ENCODE measurements at regions not wholly inside any gene's neighbourhood (a gene's known extent, or its start where the extent isn't known, plus 50 kb on each side); places are given as distances from the start of the nearest gene placed in this dataset.

DNA sequence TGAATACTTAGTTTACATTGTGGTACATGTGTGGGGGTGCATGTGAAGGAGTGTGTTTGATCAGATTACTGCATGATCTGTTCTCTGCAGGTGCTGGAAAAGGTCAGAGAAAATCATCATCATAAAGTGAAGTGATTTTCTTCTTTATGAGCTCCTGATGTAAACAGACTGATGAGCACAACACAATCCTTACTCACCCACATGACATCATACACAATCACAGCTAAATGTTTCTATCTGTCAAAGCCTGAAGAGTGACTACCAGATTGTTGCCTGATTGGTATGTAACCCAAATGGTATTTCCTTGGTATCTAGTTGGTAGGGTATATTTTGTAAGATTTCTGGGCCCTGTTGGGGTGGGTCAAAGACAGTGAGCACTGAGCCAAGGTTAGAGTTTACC lies 270.8 kb downstream of the FOXG1 start:
- peaks cover 9% of the 10 kb centered on the region for H3K4me1 Mint-ChIP-seq
- CTCF ChIA-PET = no interaction called here
- no peak for ATAC-seq
- no peaks in the 10 kb centered on the region for H3K36me3 Mint-ChIP-seq
- DNase-seq (ENCODE audit: low spot score) = no peak
- TF ChIP-seq CBFB (CRISPR knock-in tag; IDR thresholded peaks at IDR 0.05; ENCODE audit: low read depth) = no peak
- no peak for TF ChIP-seq JUN (CRISPR knock-in tag; IDR thresholded peaks at IDR 0.05)
- TF ChIP-seq, protein P1, sequence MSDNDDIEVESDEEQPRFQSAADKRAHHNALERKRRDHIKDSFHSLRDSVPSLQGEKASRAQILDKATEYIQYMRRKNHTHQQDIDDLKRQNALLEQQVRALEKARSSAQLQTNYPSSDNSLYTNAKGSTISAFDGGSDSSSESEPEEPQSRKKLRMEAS (CRISPR knock-in tag; IDR thresholded peaks at IDR 0.05) = no peak
- no peak for TF ChIP-seq TCF7 (CRISPR knock-in tag; IDR thresholded peaks at IDR 0.05; ENCODE audit: low read depth)
- no peak for TF ChIP-seq TEAD1 (CRISPR knock-in tag; IDR thresholded peaks at IDR 0.05)
- POLR2A ChIA-PET = no interaction called here
- no peak overlapping the region for H3K4me3 Mint-ChIP-seq
- H3K27me3 Mint-ChIP-seq (ENCODE audit: low read depth) = no peaks in the 10 kb centered on the region
- no peaks in the 10 kb centered on the region for H3K9me3 Mint-ChIP-seq
- no peak overlapping the region for H3K27ac Mint-ChIP-seq

DNA sequence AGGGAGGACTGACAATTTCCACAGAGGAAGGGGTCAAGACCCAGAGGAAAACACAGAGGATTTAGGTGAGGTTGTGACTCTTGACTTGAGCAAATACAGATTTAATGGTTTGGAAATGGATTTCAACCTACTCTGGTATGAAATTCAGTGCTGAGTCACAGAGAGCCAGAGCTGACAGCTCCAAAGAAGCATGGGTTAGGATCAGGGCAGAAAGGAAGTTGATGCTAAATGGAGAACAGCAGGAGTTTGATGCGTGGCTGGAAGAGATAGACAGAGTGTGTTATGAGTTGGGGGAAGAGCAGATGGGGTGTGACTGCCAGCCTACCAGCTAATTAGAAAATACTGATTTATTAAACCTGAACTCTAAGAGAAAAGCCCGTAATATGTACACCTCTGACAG lies 272.6 kb downstream of the FOXG1 start:
- Mint-ChIP-seq H3K36me3 (no peaks in the 10 kb centered on the region), H3K27ac (no peak overlapping the region), H3K9me3 (no peaks in the 10 kb centered on the region), H3K27me3 (ENCODE audit: low read depth) (no peaks in the 10 kb centered on the region), H3K4me3 (no peak overlapping the region), H3K4me1 (peaks cover 9% of the 10 kb centered on the region)
- peak; percentile 8 for DNase-seq (ENCODE audit: low spot score)
- ChIA-PET POLR2A (no interaction called here), CTCF (interaction anchor here (1.2 kb wide), 1 partner anchor 265 kb away, joined by 5 read pairs; no protein-coding TSS in a partner anchor)
- peak; percentile 71; the same call in 1 of the 2 replicates for ATAC-seq
- no peak for TF ChIP-seq CREM (CRISPR knock-in tag; IDR thresholded peaks at IDR 0.05)
- no peak for TF ChIP-seq ZNF425 (CRISPR knock-in tag; conservative IDR thresholded peaks at IDR 0.05)
- no peak for TF ChIP-seq FOXJ3 (CRISPR knock-in tag; IDR thresholded peaks at IDR 0.05; ENCODE audit: borderline replicate concordance)
- TF ChIP-seq AFF4 (CRISPR knock-in tag; IDR thresholded peaks at IDR 0.05; ENCODE audit: borderline replicate concordance) = no peak
- no peak for TF ChIP-seq ZBTB21 (CRISPR knock-in tag; IDR thresholded peaks at IDR 0.05; ENCODE audit: borderline replicate concordance)

GRCh38 chr14:29042551-29042950 lies 276.0 kb downstream of the FOXG1 start:
- POLR2A ChIA-PET = no interaction called here
- no peak for ATAC-seq
- Mint-ChIP-seq H3K27ac (no peak overlapping the region), H3K9me3 (no peaks in the 10 kb centered on the region), H3K4me3 (no peak overlapping the region), H3K36me3 (no peaks in the 10 kb centered on the region), H3K27me3 (ENCODE audit: low read depth) (no peaks in the 10 kb centered on the region), H3K4me1 (peaks cover 9% of the 10 kb centered on the region)
- CTCF ChIA-PET = no interaction called here
- no peak for DNase-seq (ENCODE audit: low spot score)
- TF ChIP-seq RELA (CRISPR knock-in tag; IDR thresholded peaks at IDR 0.05; ENCODE audit: borderline replicate concordance) (no peak), USF1 (CRISPR knock-in tag; IDR thresholded peaks at IDR 0.05) (no peak), MXD4 (CRISPR knock-in tag; IDR thresholded peaks at IDR 0.05; ENCODE audit: borderline replicate concordance) (no peak), ZNF423 (CRISPR knock-in tag; IDR thresholded peaks at IDR 0.05) (no peak), ZNF396 (CRISPR knock-in tag; IDR thresholded peaks at IDR 0.05; ENCODE audit: borderline replicate concordance) (no peak), ZNF263 (CRISPR knock-in tag; IDR thresholded peaks at IDR 0.05; ENCODE audit: low read depth) (no peak), FOXJ3 (CRISPR knock-in tag; IDR thresholded peaks at IDR 0.05; ENCODE audit: borderline replicate concordance) (no peak), TEAD1 (CRISPR knock-in tag; IDR thresholded peaks at IDR 0.05) (no peak), FOXK1 (CRISPR knock-in tag; IDR thresholded peaks at IDR 0.05) (no peak), NFATC4 (CRISPR knock-in tag; IDR thresholded peaks at IDR 0.05) (no peak), ATF3 (CRISPR knock-in tag; conservative IDR thresholded peaks at IDR 0.05) (no peak), ZNF121 (CRISPR knock-in tag; IDR thresholded peaks at IDR 0.05) (no peak), ZNF232 (CRISPR knock-in tag; IDR thresholded peaks at IDR 0.05) (no peak)
- TF ChIP-seq, protein P2, sequence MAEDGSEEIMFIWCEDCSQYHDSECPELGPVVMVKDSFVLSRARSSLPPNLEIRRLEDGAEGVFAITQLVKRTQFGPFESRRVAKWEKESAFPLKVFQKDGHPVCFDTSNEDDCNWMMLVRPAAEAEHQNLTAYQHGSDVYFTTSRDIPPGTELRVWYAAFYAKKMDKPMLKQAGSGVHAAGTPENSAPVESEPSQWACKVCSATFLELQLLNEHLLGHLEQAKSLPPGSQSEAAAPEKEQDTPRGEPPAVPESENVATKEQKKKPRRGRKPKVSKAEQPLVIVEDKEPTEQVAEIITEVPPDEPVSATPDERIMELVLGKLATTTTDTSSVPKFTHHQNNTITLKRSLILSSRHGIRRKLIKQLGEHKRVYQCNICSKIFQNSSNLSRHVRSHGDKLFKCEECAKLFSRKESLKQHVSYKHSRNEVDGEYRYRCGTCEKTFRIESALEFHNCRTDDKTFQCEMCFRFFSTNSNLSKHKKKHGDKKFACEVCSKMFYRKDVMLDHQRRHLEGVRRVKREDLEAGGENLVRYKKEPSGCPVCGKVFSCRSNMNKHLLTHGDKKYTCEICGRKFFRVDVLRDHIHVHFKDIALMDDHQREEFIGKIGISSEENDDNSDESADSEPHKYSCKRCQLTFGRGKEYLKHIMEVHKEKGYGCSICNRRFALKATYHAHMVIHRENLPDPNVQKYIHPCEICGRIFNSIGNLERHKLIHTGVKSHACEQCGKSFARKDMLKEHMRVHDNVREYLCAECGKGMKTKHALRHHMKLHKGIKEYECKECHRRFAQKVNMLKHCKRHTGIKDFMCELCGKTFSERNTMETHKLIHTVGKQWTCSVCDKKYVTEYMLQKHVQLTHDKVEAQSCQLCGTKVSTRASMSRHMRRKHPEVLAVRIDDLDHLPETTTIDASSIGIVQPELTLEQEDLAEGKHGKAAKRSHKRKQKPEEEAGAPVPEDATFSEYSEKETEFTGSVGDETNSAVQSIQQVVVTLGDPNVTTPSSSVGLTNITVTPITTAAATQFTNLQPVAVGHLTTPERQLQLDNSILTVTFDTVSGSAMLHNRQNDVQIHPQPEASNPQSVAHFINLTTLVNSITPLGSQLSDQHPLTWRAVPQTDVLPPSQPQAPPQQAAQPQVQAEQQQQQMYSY (CRISPR knock-in tag; IDR thresholded peaks at IDR 0.05) = no peak

Data from WTC11 (cell line).